ENCODE measurements at regions not wholly inside any gene's neighbourhood (a gene's known extent, or its start where the extent isn't known, plus 50 kb on each side); places are given as distances from the start of the nearest gene placed in this dataset.
"Not testable (repeated sequence)": the region's sequence is repeated elsewhere in the genome, so short reads cannot be mapped to it uniquely, and the experiment has no call there.

GRCh38 chr7:159335181-159335926, 190.7 kb upstream of the VIPR2 start:
- intact Hi-C loops (cut with DNase I; ENCODE audit: low total_unique reads); DNase-seq (ENCODE audit: low spot score in 2 of 2); H3K4me3 ChIP-seq (ENCODE audit: low read depth, poor library complexity, severe bottlenecking): not testable (repeated sequence)
- 79 to 88% methylated on average over 26 to 39 of the region's 39 CpGs for WGBS, 2 donors

- 78 to 93% methylated on average over 1 of the region's 1 CpG for WGBS, 2 donors
- intact Hi-C loops (cut with DNase I; ENCODE audit: low total_unique reads); H3K4me3 ChIP-seq (ENCODE audit: low read depth, poor library complexity, severe bottlenecking); DNase-seq (ENCODE audit: low spot score in 2 of 2): not testable (repeated sequence)
Observed at GRCh38 chr7:159332854-159333479, 188.3 kb upstream of the VIPR2 start.

GRCh38 chr7:159331462-159331861, 186.8 kb upstream of the VIPR2 start:
- no peak overlapping the region for H3K4me3 ChIP-seq (ENCODE audit: low read depth, poor library complexity, severe bottlenecking)
- TF ChIP-seq POLR2A (IDR thresholded peaks at IDR 0.05) (no peak), CTCF (IDR thresholded peaks at IDR 0.05) (no peak)
- 42 to 55% methylated on average over 2 of the region's 2 CpGs for WGBS, 2 donors
- intact Hi-C loops (cut with DNase I; ENCODE audit: low total_unique reads), result no loop called here
- DNase-seq (ENCODE audit: low spot score in 2 of 2), result no peak

- no peak for TF ChIP-seq POLR2A (IDR thresholded peaks at IDR 0.05)
- no peak for TF ChIP-seq CTCF (IDR thresholded peaks at IDR 0.05)
- intact Hi-C loops (cut with DNase I; ENCODE audit: low total_unique reads), result no loop called here
- no peak for DNase-seq (ENCODE audit: low spot score in 2 of 2)
- no peak overlapping the region for H3K4me3 ChIP-seq (ENCODE audit: low read depth, poor library complexity, severe bottlenecking)
Observed at GRCh38 chr7:159329818-159330378, 185.2 kb upstream of the VIPR2 start.

- DNase-seq (ENCODE audit: low spot score in 2 of 2), result no peak
- no peak overlapping the region for H3K4me3 ChIP-seq (ENCODE audit: low read depth, poor library complexity, severe bottlenecking)
- intact Hi-C loops (cut with DNase I; ENCODE audit: low total_unique reads), result no loop called here
- no peak for TF ChIP-seq CTCF (IDR thresholded peaks at IDR 0.05)
- TF ChIP-seq POLR2A (IDR thresholded peaks at IDR 0.05), result no peak
Observed at GRCh38 chr7:159328096-159328495, 183.4 kb upstream of the VIPR2 start.

- no peak for TF ChIP-seq CTCF (IDR thresholded peaks at IDR 0.05)
- TF ChIP-seq POLR2A (IDR thresholded peaks at IDR 0.05), result no peak
- intact Hi-C loops (cut with DNase I; ENCODE audit: low total_unique reads), result no loop called here
- WGBS, 2 donors, result 79 to 83% methylated on average over 4 of the region's 4 CpGs
- no peak overlapping the region for H3K4me3 ChIP-seq (ENCODE audit: low read depth, poor library complexity, severe bottlenecking)
- no peak for DNase-seq (ENCODE audit: low spot score in 2 of 2)
Observed at GRCh38 chr7:159323359-159323758, 178.7 kb upstream of the VIPR2 start.
